TTC549 (cell line): ENCODE measurements at regions not wholly inside any gene's neighbourhood (a gene's known extent, or its start where the extent isn't known, plus 50 kb on each side); places are given as distances from the start of the nearest gene placed in this dataset.

Experiments
- FAIRE-seq: peaks from 2 replicates; lab custom pipeline; 2012; peaks lifted over from hg19 to GRCh38; lab: Jason Lieb, UNC

GRCh38 chr12:74285773-74286172 is 251.9 kb upstream of the ATXN7L3B start:
- no peak for FAIRE-seq

- FAIRE-seq: no peak
These were observed 251.4 kb upstream of the ATXN7L3B start for GRCh38 chr12:74286254-74286653.

GRCh38 chr12:74292351-74293194 is 245.1 kb upstream of the ATXN7L3B start:
- no peak for FAIRE-seq

GRCh38 chr12:74293689-74294131 is 243.9 kb upstream of the ATXN7L3B start:
- no peak for FAIRE-seq

- no peak for FAIRE-seq
These were observed 220.5 kb upstream of the ATXN7L3B start for GRCh38 chr12:74317078-74317601.

GRCh38 chr12:74317741-74318140 is 219.9 kb upstream of the ATXN7L3B start:
- FAIRE-seq: no peak

- no peak for FAIRE-seq
These were observed 217.7 kb upstream of the ATXN7L3B start for GRCh38 chr12:74319886-74320285.

GRCh38 chr12:74321381-74321780 is 216.3 kb upstream of the ATXN7L3B start:
- FAIRE-seq: no peak

- no peak for FAIRE-seq
These were observed 214.8 kb upstream of the ATXN7L3B start for GRCh38 chr12:74322792-74323191.

GRCh38 chr12:74328623-74329022 is 209.0 kb upstream of the ATXN7L3B start:
- no peak for FAIRE-seq

- no peak for FAIRE-seq
These were observed 202.9 kb upstream of the ATXN7L3B start for GRCh38 chr12:74334780-74335179.

GRCh38 chr12:74337951-74338350 is 199.7 kb upstream of the ATXN7L3B start:
- no peak for FAIRE-seq

- FAIRE-seq: no peak
These were observed 198.4 kb upstream of the ATXN7L3B start for GRCh38 chr12:74339211-74339610.

- no peak for FAIRE-seq
These were observed 187.7 kb upstream of the ATXN7L3B start for GRCh38 chr12:74349925-74350324.

GRCh38 chr12:74365178-74365964 is 172.3 kb upstream of the ATXN7L3B start:
- FAIRE-seq: no peak

- FAIRE-seq: no peak
These were observed 166.9 kb upstream of the ATXN7L3B start for GRCh38 chr12:74370608-74371216.

- no peak for FAIRE-seq
These were observed 158.5 kb upstream of the ATXN7L3B start for GRCh38 chr12:74379114-74379513.

- no peak for FAIRE-seq
These were observed 155.7 kb upstream of the ATXN7L3B start for GRCh38 chr12:74381958-74382357.

GRCh38 chr12:74382983-74383382 is 154.7 kb upstream of the ATXN7L3B start:
- FAIRE-seq: no peak

GRCh38 chr12:74391283-74391682 is 146.4 kb upstream of the ATXN7L3B start:
- no peak for FAIRE-seq

- FAIRE-seq: no peak
These were observed 144.4 kb upstream of the ATXN7L3B start for GRCh38 chr12:74393272-74393671.

- no peak for FAIRE-seq
These were observed 143.0 kb upstream of the ATXN7L3B start for GRCh38 chr12:74394647-74395046.

GRCh38 chr12:74401035-74401434 is 136.6 kb upstream of the ATXN7L3B start:
- no peak for FAIRE-seq
